SK-N-SH treated with all-trans-retinoic acid at 6 μM for 48 hours (cell line): ENCODE measurements at regions not wholly inside any gene's neighbourhood (a gene's known extent, or its start where the extent isn't known, plus 50 kb on each side); places are given as distances from the start of the nearest gene placed in this dataset.
A peak's percentile ranks its signal among the peaks of the same experiment; 100 is the strongest.

ENCODE experiments used
- ATAC-seq: fragments of 200-7000 bp; cut with Tn5 transposase; 3 replicates; pipeline ENCODE4 v1.9.1; 2020; ENCODE audit warnings: mild to moderate bottlenecking, moderate library complexity
- BACH2 ChIP-seq: fragments of 250-450 bp; sonication (Bioruptor Pico); IDR thresholded peaks from 2 replicates; pipeline ENCODE4 v1.9.0; 2021; ENCODE audit warnings: mild to moderate bottlenecking, borderline replicate concordance
- CSDC2 ChIP-seq: fragments of 250-450 bp; sonication (Bioruptor Pico); IDR thresholded peaks from 2 replicates; pipeline ENCODE4 v1.5.0; 2020; ENCODE audit warnings: mild to moderate bottlenecking, moderate library complexity
- ESRRG ChIP-seq: fragments of 250-450 bp; sonication (Bioruptor Pico); IDR thresholded peaks from 2 replicates; pipeline ENCODE4 v1.6.1; 2021; ENCODE audit warnings: mild to moderate bottlenecking
- GLIS3 ChIP-seq: fragments of 250-450 bp; sonication (Bioruptor Pico); IDR thresholded peaks from 2 replicates; pipeline ENCODE4 v1.5.0; 2020; ENCODE audit warnings: mild to moderate bottlenecking, moderate library complexity
- ISL1 ChIP-seq: fragments of 250-450 bp; sonication (Bioruptor Pico); IDR thresholded peaks from 2 replicates; pipeline ENCODE4 v2.1.2; 2022; ENCODE audit warnings: mild to moderate bottlenecking, moderate library complexity
- OSR1 ChIP-seq: fragments of 250-450 bp; sonication (Bioruptor Pico); IDR thresholded peaks from 2 replicates; pipeline ENCODE4 v1.8.0; 2022; ENCODE audit warnings: moderate library complexity, mild to moderate bottlenecking, inconsistent platforms
- PPARA ChIP-seq: fragments of 250-450 bp; sonication (Bioruptor Pico); IDR thresholded peaks from 2 replicates; pipeline ENCODE4 v1.5.0; 2020; ENCODE audit warnings: mild to moderate bottlenecking, borderline replicate concordance
- RARB ChIP-seq: fragments of 250-450 bp; sonication (Bioruptor Pico); IDR thresholded peaks from 2 replicates; pipeline ENCODE4 v1.8.0; 2021; ENCODE audit warnings: mild to moderate bottlenecking, moderate library complexity
- SNAI2 ChIP-seq: fragments of 250-450 bp; sonication (Bioruptor Pico); IDR thresholded peaks from 2 replicates; pipeline ENCODE4 v1.5.0; 2020; ENCODE audit warnings: mild to moderate bottlenecking, moderate library complexity
- TCF4 ChIP-seq: fragments of 250-450 bp; sonication (Bioruptor Pico); IDR thresholded peaks from 2 replicates; pipeline ENCODE4 v1.8.0; 2021; ENCODE audit warnings: mild to moderate bottlenecking, moderate library complexity, borderline replicate concordance
- TOX ChIP-seq: fragments of 250-450 bp; sonication (Bioruptor Pico); IDR thresholded peaks from 2 replicates; pipeline ENCODE4 v1.8.0; 2021; ENCODE audit warnings: mild to moderate bottlenecking, moderate library complexity, borderline replicate concordance
- ZC3H10 ChIP-seq: fragments of 250-450 bp; sonication (Bioruptor Pico); IDR thresholded peaks from 2 replicates; pipeline ENCODE4 v1.5.1; 2021; ENCODE audit warnings: mild to moderate bottlenecking, moderate library complexity
- ZFP3 ChIP-seq: fragments of 250-450 bp; sonication (Bioruptor Pico); IDR thresholded peaks from 2 replicates; pipeline ENCODE4 v1.5.0; 2020; ENCODE audit warnings: mild to moderate bottlenecking, moderate library complexity
- ZFP30 ChIP-seq: fragments of 450-650 bp; formaldehyde crosslinking; IDR thresholded peaks from 2 replicates; pipeline ENCODE4 v1.5.0; 2022; ENCODE audit warnings: mild to moderate bottlenecking, moderate library complexity
- ZNF565 ChIP-seq: fragments of 450-650 bp; formaldehyde crosslinking; conservative IDR thresholded peaks from 2 replicates; pipeline ENCODE4 v1.5.0; 2020; ENCODE audit warnings: low read depth, mild to moderate bottlenecking, moderate library complexity
- ZNF70 ChIP-seq: fragments of 450-650 bp; formaldehyde crosslinking; IDR thresholded peaks from 2 replicates; pipeline ENCODE4 v1.5.0; 2020; ENCODE audit warnings: mild to moderate bottlenecking, moderate library complexity
- ZNF8 ChIP-seq: fragments of 450-650 bp; formaldehyde crosslinking; IDR thresholded peaks from 2 replicates; pipeline ENCODE4 v1.5.0; 2020; ENCODE audit warnings: mild to moderate bottlenecking, moderate library complexity
- TF ChIP-seq, protein P1 (sequence below): fragments of 250-450 bp; sonication (Bioruptor Pico); IDR thresholded peaks from 2 replicates; pipeline ENCODE4 v1.8.0; 2020; ENCODE audit warnings: mild to moderate bottlenecking, moderate library complexity, borderline replicate concordance
- TF ChIP-seq, protein P2 (sequence below): fragments of 250-450 bp; sonication (Bioruptor Pico); IDR thresholded peaks from 2 replicates; pipeline ENCODE4 v1.5.1; 2021; ENCODE audit warnings: mild to moderate bottlenecking, moderate library complexity
- TF ChIP-seq, protein P3 (sequence below): fragments of 250-450 bp; sonication (Bioruptor Pico); IDR thresholded peaks from 2 replicates; pipeline ENCODE4 v1.8.0; 2021; ENCODE audit warnings: low read depth, mild to moderate bottlenecking, moderate library complexity, borderline replicate concordance
- TF ChIP-seq, protein P4 (sequence below): fragments of 250-450 bp; sonication (Bioruptor Pico); IDR thresholded peaks from 2 replicates; pipeline ENCODE4 v1.5.0; 2020; ENCODE audit warnings: mild to moderate bottlenecking, moderate library complexity

DNA sequence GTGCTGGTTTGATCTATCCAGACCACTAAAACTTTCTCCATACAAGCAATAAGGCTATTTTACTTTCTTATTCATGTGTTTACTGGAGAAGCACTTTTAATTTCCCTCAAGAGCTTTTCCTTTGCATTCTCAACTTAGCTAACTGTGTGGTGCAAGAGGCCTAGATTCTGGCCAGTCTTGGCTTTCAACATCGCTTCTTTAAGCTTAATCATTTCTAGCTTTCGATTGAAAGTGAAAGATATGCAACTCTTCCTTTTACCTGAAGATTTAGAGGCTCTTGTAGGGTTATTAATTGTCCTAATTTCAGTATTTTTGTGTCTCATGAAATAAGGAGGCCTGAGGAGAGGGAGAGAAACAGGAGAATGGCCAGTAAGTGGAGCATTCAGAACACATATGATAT is 234.8 kb upstream of the GADL1 start:
- TF ChIP-seq SNAI2 (no peak), ESRRG (no peak), ZFP3 (CRISPR knock-in tag) (no peak), ZC3H10 (CRISPR knock-in tag) (no peak), ZFP30 (CRISPR knock-in tag) (no peak), CSDC2 (CRISPR knock-in tag) (no peak), GLIS3 (no peak), ZNF8 (CRISPR knock-in tag) (no peak), ZNF70 (no peak)
- TF ChIP-seq, protein P1, sequence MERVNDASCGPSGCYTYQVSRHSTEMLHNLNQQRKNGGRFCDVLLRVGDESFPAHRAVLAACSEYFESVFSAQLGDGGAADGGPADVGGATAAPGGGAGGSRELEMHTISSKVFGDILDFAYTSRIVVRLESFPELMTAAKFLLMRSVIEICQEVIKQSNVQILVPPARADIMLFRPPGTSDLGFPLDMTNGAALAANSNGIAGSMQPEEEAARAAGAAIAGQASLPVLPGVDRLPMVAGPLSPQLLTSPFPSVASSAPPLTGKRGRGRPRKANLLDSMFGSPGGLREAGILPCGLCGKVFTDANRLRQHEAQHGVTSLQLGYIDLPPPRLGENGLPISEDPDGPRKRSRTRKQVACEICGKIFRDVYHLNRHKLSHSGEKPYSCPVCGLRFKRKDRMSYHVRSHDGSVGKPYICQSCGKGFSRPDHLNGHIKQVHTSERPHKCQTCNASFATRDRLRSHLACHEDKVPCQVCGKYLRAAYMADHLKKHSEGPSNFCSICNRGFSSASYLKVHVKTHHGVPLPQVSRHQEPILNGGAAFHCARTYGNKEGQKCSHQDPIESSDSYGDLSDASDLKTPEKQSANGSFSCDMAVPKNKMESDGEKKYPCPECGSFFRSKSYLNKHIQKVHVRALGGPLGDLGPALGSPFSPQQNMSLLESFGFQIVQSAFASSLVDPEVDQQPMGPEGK (CRISPR knock-in tag), result no peak
- TF ChIP-seq, protein P2, sequence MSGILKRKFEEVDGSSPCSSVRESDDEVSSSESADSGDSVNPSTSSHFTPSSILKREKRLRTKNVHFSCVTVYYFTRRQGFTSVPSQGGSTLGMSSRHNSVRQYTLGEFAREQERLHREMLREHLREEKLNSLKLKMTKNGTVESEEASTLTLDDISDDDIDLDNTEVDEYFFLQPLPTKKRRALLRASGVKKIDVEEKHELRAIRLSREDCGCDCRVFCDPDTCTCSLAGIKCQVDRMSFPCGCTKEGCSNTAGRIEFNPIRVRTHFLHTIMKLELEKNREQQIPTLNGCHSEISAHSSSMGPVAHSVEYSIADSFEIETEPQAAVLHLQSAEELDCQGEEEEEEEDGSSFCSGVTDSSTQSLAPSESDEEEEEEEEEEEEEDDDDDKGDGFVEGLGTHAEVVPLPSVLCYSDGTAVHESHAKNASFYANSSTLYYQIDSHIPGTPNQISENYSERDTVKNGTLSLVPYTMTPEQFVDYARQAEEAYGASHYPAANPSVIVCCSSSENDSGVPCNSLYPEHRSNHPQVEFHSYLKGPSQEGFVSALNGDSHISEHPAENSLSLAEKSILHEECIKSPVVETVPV (CRISPR knock-in tag), result no peak
- no peak for ATAC-seq

DNA sequence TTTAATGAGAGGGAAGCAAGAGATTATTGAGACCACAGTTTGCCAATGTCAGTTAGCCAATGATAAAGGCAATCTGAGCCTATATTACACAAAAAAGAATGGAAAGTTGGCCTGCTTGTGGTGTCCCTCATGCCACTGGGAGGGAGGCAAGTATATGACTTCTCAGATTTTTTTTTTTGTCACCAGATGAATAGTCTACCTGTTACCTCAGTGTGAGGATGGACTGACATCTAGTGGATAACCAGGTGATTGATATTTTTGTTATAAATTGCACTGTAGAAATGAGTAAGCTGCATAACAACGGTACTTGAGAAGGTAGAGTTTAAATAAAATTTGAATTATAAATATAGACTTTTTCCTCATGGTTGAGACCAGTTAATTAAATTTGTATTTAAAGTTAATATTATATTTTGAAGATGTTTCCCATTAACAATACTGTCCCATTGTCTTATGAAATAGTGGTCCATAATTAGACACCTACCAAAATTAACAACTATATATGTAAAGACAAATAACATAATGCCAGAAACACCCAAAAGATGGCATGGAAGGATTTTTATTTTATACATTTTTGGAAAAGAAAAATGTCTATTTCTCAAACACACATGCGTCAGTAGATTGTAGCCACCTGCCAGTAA is 237.8 kb upstream of the GADL1 start:
- no peak for TF ChIP-seq TCF4 (CRISPR knock-in tag)
- no peak for TF ChIP-seq BACH2 (CRISPR knock-in tag)
- TF ChIP-seq TOX (CRISPR knock-in tag), result no peak
- TF ChIP-seq PPARA, result no peak
- ATAC-seq, result peak; percentile 79

DNA sequence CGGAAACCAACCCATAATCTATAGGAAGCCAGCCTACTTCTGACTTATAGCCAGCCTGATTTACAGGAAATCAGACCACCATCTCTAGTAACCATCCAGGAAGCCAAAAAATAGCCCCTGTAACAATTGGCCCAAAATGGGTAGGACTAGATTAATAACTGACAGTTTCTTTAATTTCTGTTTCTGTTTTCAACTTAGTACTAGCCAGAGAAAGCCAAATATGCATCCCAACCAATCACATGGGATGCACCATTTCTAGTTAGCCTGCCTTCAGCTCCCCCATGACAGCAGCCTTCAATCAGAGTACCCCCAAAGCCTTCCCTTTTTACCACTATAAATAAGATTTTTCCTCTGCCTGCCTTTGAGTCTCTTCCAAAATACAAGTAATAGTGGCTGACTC is 239.1 kb upstream of the GADL1 start:
- TF ChIP-seq BACH2 (CRISPR knock-in tag) (no peak), GLIS3 (no peak), TOX (CRISPR knock-in tag) (no peak), SNAI2 (no peak), ZNF70 (no peak), ZC3H10 (CRISPR knock-in tag) (no peak), RARB (CRISPR knock-in tag) (no peak), ZNF565 (no peak), ZFP30 (CRISPR knock-in tag) (no peak), ESRRG (no peak)
- TF ChIP-seq, protein P2 (CRISPR knock-in tag), result no peak
- TF ChIP-seq, protein P3, sequence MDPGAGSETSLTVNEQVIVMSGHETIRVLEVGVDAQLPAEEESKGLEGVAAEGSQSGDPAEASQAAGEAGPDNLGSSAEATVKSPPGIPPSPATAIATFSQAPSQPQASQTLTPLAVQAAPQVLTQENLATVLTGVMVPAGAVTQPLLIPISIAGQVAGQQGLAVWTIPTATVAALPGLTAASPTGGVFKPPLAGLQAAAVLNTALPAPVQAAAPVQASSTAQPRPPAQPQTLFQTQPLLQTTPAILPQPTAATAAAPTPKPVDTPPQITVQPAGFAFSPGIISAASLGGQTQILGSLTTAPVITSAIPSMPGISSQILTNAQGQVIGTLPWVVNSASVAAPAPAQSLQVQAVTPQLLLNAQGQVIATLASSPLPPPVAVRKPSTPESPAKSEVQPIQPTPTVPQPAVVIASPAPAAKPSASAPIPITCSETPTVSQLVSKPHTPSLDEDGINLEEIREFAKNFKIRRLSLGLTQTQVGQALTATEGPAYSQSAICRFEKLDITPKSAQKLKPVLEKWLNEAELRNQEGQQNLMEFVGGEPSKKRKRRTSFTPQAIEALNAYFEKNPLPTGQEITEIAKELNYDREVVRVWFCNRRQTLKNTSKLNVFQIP (CRISPR knock-in tag), result no peak
- no peak for ATAC-seq

DNA sequence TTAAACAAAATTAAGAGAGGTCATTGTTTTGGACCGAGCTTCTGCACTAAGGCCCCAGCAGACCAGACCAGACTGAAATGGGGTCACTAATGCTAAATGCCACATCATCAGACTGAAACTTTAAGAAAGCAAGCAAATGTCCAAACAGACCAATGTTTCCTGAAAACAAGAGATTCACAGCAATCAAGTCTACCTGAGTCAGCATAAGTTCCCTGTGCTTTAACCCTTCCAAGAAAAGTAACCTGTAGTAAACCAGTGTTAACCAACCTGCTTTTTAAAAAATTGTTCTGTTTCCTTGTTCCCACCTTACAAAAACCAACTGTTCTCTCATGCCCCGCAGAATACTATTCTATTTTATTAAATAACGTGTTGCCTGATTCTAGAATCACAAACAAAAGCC is 241.1 kb upstream of the GADL1 start:
- no peak for ATAC-seq
- TF ChIP-seq ESRRG (no peak), TOX (CRISPR knock-in tag) (no peak), OSR1 (no peak), ZFP30 (CRISPR knock-in tag) (no peak), ISL1 (CRISPR knock-in tag) (no peak), SNAI2 (no peak), TCF4 (CRISPR knock-in tag) (no peak), CSDC2 (CRISPR knock-in tag) (no peak)
- TF ChIP-seq, protein P4, sequence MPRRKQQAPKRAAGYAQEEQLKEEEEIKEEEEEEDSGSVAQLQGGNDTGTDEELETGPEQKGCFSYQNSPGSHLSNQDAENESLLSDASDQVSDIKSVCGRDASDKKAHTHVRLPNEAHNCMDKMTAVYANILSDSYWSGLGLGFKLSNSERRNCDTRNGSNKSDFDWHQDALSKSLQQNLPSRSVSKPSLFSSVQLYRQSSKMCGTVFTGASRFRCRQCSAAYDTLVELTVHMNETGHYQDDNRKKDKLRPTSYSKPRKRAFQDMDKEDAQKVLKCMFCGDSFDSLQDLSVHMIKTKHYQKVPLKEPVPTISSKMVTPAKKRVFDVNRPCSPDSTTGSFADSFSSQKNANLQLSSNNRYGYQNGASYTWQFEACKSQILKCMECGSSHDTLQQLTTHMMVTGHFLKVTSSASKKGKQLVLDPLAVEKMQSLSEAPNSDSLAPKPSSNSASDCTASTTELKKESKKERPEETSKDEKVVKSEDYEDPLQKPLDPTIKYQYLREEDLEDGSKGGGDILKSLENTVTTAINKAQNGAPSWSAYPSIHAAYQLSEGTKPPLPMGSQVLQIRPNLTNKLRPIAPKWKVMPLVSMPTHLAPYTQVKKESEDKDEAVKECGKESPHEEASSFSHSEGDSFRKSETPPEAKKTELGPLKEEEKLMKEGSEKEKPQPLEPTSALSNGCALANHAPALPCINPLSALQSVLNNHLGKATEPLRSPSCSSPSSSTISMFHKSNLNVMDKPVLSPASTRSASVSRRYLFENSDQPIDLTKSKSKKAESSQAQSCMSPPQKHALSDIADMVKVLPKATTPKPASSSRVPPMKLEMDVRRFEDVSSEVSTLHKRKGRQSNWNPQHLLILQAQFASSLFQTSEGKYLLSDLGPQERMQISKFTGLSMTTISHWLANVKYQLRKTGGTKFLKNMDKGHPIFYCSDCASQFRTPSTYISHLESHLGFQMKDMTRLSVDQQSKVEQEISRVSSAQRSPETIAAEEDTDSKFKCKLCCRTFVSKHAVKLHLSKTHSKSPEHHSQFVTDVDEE, result no peak
- TF ChIP-seq, protein P2 (CRISPR knock-in tag), result no peak
- TF ChIP-seq, protein P3 (CRISPR knock-in tag), result no peak
- TF ChIP-seq, protein P1 (CRISPR knock-in tag), result no peak
